ENCODE measurements at regions not wholly inside any gene's neighbourhood (a gene's known extent, or its start where the extent isn't known, plus 50 kb on each side); places are given as distances from the start of the nearest gene placed in this dataset.

DNA sequence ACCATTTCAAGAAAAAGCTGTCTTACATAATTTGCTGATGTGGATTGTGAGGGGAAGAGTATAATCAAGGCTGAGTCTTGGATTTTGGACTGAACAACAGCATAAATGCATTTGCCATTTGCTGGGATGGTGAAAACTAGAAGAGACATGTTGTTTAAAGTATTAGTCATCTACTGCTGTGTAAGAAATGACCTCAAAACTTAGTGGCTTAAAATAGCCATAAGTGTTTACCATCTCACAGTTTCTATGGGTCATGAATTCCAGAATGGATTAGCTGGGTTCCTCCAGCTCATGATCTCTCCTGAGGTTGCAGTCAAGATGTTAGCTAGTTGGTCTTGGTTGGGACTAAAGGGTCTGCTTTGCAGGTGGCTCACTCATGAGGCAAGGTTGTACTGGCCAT is 66.2 kb downstream of the SCN11A start:
- TF ChIP-seq CTCF (IDR thresholded peaks at IDR 0.05; ENCODE audit: low read depth, low read length) (no peak), POLR2A (IDR thresholded peaks at IDR 0.05; ENCODE audit: extremely low read depth, insufficient read length) (no peak), MYC (IDR thresholded peaks at IDR 0.05; ENCODE audit: low read depth, low read length) (no peak)
- TF ChIP-seq, protein P1, sequence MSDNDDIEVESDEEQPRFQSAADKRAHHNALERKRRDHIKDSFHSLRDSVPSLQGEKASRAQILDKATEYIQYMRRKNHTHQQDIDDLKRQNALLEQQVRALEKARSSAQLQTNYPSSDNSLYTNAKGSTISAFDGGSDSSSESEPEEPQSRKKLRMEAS (IDR thresholded peaks at IDR 0.05; ENCODE audit: low read depth, low read length): no peak
- no peak for DNase-seq (ENCODE audit: low read depth)
- H3K4me3 ChIP-seq (ENCODE audit: low read depth, low read length): no peak overlapping the region

DNA sequence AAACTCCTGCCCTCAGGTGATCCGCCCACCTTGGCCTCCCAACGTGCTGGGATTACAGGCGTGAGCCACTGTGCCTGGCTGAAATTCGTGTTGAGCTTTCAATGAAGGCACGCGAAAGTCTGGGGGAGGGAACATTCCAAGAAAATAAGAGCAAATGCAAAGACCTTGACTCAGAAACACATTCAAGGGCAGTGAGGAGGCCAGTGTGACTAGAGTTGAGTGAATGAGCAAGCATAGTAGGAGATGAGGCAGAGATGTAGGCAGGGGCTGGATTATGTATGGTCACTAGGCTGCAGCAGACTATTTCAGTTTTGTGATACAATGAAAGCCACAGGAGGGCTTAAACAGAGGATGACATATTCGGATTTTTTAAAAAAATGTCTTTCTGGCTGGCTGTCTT is 67.0 kb downstream of the SCN11A start:
- TF ChIP-seq CTCF (IDR thresholded peaks at IDR 0.05; ENCODE audit: low read depth, low read length) (no peak), POLR2A (IDR thresholded peaks at IDR 0.05; ENCODE audit: extremely low read depth, insufficient read length) (no peak)
- TF ChIP-seq, protein P1 (IDR thresholded peaks at IDR 0.05; ENCODE audit: low read depth, low read length): no peak
- no peak overlapping the region for H3K4me3 ChIP-seq (ENCODE audit: low read depth, low read length)
- no peak for DNase-seq (ENCODE audit: low read depth)

GRCh38 chr3:38984110-38984509 is 67.6 kb downstream of the SCN11A start:
- TF ChIP-seq, protein P1 (IDR thresholded peaks at IDR 0.05; ENCODE audit: low read depth, low read length): no peak
- TF ChIP-seq POLR2A (IDR thresholded peaks at IDR 0.05; ENCODE audit: extremely low read depth, insufficient read length) (no peak), CTCF (IDR thresholded peaks at IDR 0.05; ENCODE audit: low read depth, low read length) (no peak), MYC (IDR thresholded peaks at IDR 0.05; ENCODE audit: low read depth, low read length) (no peak)
- DNase-seq (ENCODE audit: low read depth): no peak

GRCh38 chr3:38980938-38981337 is 70.8 kb downstream of the SCN11A start:
- no peak overlapping the region for H3K4me3 ChIP-seq (ENCODE audit: low read depth, low read length)
- TF ChIP-seq, protein P1 (IDR thresholded peaks at IDR 0.05; ENCODE audit: low read depth, low read length): no peak
- TF ChIP-seq CTCF (IDR thresholded peaks at IDR 0.05; ENCODE audit: low read depth, low read length) (no peak), POLR2A (IDR thresholded peaks at IDR 0.05; ENCODE audit: extremely low read depth, insufficient read length) (no peak), MYC (IDR thresholded peaks at IDR 0.05; ENCODE audit: low read depth, low read length) (no peak)
- DNase-seq (ENCODE audit: low read depth): no peak

More at GRCh38 chr3:38984110-38984509, 67.6 kb downstream of the SCN11A start:
- no peak overlapping the region for H3K4me3 ChIP-seq (ENCODE audit: low read depth, low read length)

DNA sequence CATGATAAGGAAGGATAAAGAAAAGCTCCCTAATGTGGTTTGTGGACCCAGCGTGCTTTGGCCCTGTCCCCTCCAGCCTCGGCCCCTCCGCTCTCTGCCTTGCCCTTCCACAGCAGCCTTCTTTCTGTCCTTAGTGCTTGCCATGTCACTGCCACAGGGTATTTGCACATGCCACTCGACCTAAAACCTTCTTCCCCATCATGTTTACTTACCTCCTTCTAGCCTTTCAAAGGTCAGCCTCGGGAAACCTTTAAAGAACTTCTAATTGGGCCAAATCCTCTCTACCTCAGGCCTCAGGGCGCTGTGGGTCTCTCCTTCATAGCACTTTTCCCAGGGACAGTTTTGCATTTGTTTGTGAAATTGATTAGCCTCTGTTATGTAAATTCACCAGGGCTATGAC is 73.0 kb downstream of the SCN11A start:
- H3K4me3 ChIP-seq (ENCODE audit: low read depth, low read length): no peak overlapping the region
- DNase-seq (ENCODE audit: low read depth): no peak
- TF ChIP-seq CTCF (IDR thresholded peaks at IDR 0.05; ENCODE audit: low read depth, low read length) (no peak), MYC (IDR thresholded peaks at IDR 0.05; ENCODE audit: low read depth, low read length) (no peak), POLR2A (IDR thresholded peaks at IDR 0.05; ENCODE audit: extremely low read depth, insufficient read length) (no peak)
- TF ChIP-seq, protein P1 (IDR thresholded peaks at IDR 0.05; ENCODE audit: low read depth, low read length): no peak
